ENCODE measurements at regions not wholly inside any gene's neighbourhood (a gene's known extent, or its start where the extent isn't known, plus 50 kb on each side); places are given as distances from the start of the nearest gene placed in this dataset.

GRCh38 chr1:37398096-37398495, 76.3 kb upstream of the ZC3H12A start:
- Histone ChIP-seq H3K27me3 (no peaks in the 10 kb centered on the region), H3K4me3 (no peak overlapping the region), H3K36me3 (no peaks in the 10 kb centered on the region), H3K27ac (no peak overlapping the region), H3K4me1 (no peaks in the 10 kb centered on the region), H3K9me3 (no peaks in the 10 kb centered on the region)
- no peak for DNase-seq (ENCODE audit: extremely low spot score in 2 of 2)
- TF ChIP-seq POLR2A (IDR thresholded peaks at IDR 0.05) (no peak), CTCF (IDR thresholded peaks at IDR 0.05) (no peak), POLR2AphosphoS5 (IDR thresholded peaks at IDR 0.05; ENCODE audit: insufficient read depth in 1 of 2, low read depth in 1 of 2) (no peak)
- intact Hi-C loops (cut with DNase I), result no loop called here

- DNase-seq (ENCODE audit: extremely low spot score in 2 of 2), result no peak
- no peaks in the 10 kb centered on the region for H3K27me3 ChIP-seq
These were observed 75.2 kb upstream of the ZC3H12A start for GRCh38 chr1:37399205-37399604.

GRCh38 chr1:37399830-37400464, 74.4 kb upstream of the ZC3H12A start:
- H3K27me3 ChIP-seq, result no peaks in the 10 kb centered on the region
- no peak for TF ChIP-seq POLR2AphosphoS5 (IDR thresholded peaks at IDR 0.05; ENCODE audit: insufficient read depth in 1 of 2, low read depth in 1 of 2)
- no peak for TF ChIP-seq POLR2A (IDR thresholded peaks at IDR 0.05)
- no peak for TF ChIP-seq CTCF (IDR thresholded peaks at IDR 0.05)
- intact Hi-C loops (cut with DNase I), result no loop called here
- no peak for DNase-seq (ENCODE audit: extremely low spot score in 2 of 2)
- no peak overlapping the region for H3K4me3 ChIP-seq
- no peaks in the 10 kb centered on the region for H3K36me3 ChIP-seq
- H3K27ac ChIP-seq, result no peak overlapping the region
- H3K9me3 ChIP-seq, result no peaks in the 10 kb centered on the region
- no peaks in the 10 kb centered on the region for H3K4me1 ChIP-seq

More at GRCh38 chr1:37399205-37399604, 75.2 kb upstream of the ZC3H12A start:
- Histone ChIP-seq H3K9me3 (no peaks in the 10 kb centered on the region), H3K4me1 (no peaks in the 10 kb centered on the region), H3K27ac (no peak overlapping the region), H3K4me3 (no peak overlapping the region), H3K36me3 (no peaks in the 10 kb centered on the region)
- intact Hi-C loops (cut with DNase I), result no loop called here
- TF ChIP-seq POLR2A (IDR thresholded peaks at IDR 0.05) (no peak), POLR2AphosphoS5 (IDR thresholded peaks at IDR 0.05; ENCODE audit: insufficient read depth in 1 of 2, low read depth in 1 of 2) (no peak), CTCF (IDR thresholded peaks at IDR 0.05) (no peak)

GRCh38 chr1:37400466-37401225, 73.7 kb upstream of the ZC3H12A start:
- intact Hi-C loops (cut with DNase I), result no loop called here

More at GRCh38 chr1:37400466-37401225, 73.7 kb upstream of the ZC3H12A start:
- no peaks in the 10 kb centered on the region for H3K27me3 ChIP-seq
- H3K27ac ChIP-seq, result no peak overlapping the region
- DNase-seq (ENCODE audit: extremely low spot score in 2 of 2), result no peak
- no peaks in the 10 kb centered on the region for H3K4me1 ChIP-seq
- TF ChIP-seq POLR2AphosphoS5 (IDR thresholded peaks at IDR 0.05; ENCODE audit: insufficient read depth in 1 of 2, low read depth in 1 of 2) (no peak), CTCF (IDR thresholded peaks at IDR 0.05) (no peak), POLR2A (IDR thresholded peaks at IDR 0.05) (no peak)
- H3K36me3 ChIP-seq, result no peaks in the 10 kb centered on the region
- no peaks in the 10 kb centered on the region for H3K9me3 ChIP-seq
- no peak overlapping the region for H3K4me3 ChIP-seq
